Endodermal cell (in vitro differentiated cells): ENCODE measurements at regions not wholly inside any gene's neighbourhood (a gene's known extent, or its start where the extent isn't known, plus 50 kb on each side); places are given as distances from the start of the nearest gene placed in this dataset.

Experiments
- DNase-seq: peaks from one replicate; pipeline ENCODE4 v3.0.0-alpha.2; 2017
- H3K27ac ChIP-seq: 2 replicates; pipeline ENCODE4 v1.5.1; 2013; ENCODE audit warnings: mild to moderate bottlenecking, low read depth, low read length, moderate library complexity
- H3K27me3 ChIP-seq: 2 replicates; pipeline ENCODE4 v1.6.1; 2013; ENCODE audit warnings: mild to moderate bottlenecking, low read length, moderate library complexity; ENCODE audit not compliant: insufficient read depth, control insufficient read depth, poor library complexity, severe bottlenecking
- H3K36me3 ChIP-seq: 2 replicates; pipeline ENCODE4 v1.7.0; 2013; ENCODE audit warnings: mild to moderate bottlenecking, low read length, moderate library complexity; ENCODE audit not compliant: control insufficient read depth, insufficient read depth
- H3K4me1 ChIP-seq: one replicate; pipeline ENCODE4 v1.7.0; 2013; ENCODE audit warnings: low read length; ENCODE audit not compliant: control insufficient read depth, insufficient read depth
- H3K4me3 ChIP-seq: 2 replicates; pipeline ENCODE4 v1.5.1; 2013; ENCODE audit warnings: mild to moderate bottlenecking, low read length, moderate library complexity
- H3K9ac ChIP-seq: 2 replicates; pipeline ENCODE4 v1.6.1; 2013; ENCODE audit warnings: mild to moderate bottlenecking, low read length, moderate library complexity; ENCODE audit not compliant: poor library complexity, severe bottlenecking; ENCODE audit errors: extremely low read depth
- H3K9me3 ChIP-seq: 2 replicates; pipeline ENCODE4 v1.6.1; 2013; ENCODE audit warnings: mild to moderate bottlenecking, low read length, moderate library complexity; ENCODE audit not compliant: control insufficient read depth
- H3K27ac Mint-ChIP-seq: 2 replicates; pipeline ENCODE4 v1.8.0; 2020; ENCODE audit warnings: mixed read lengths
- H3K27me3 Mint-ChIP-seq: 2 replicates; pipeline ENCODE4 v1.8.0; 2021; ENCODE audit warnings: mild to moderate bottlenecking, mixed read lengths; ENCODE audit not compliant: insufficient read depth
- H3K36me3 Mint-ChIP-seq: 2 replicates; pipeline ENCODE4 v1.8.0; 2020; ENCODE audit warnings: low read depth, mixed read lengths
- H3K4me1 Mint-ChIP-seq: 2 replicates; pipeline ENCODE4 v1.8.0; 2020; ENCODE audit warnings: mixed read lengths
- H3K4me3 Mint-ChIP-seq: 2 replicates; pipeline ENCODE4 v1.8.0; 2020; ENCODE audit warnings: mild to moderate bottlenecking, moderate library complexity, mixed read lengths
- H3K9me3 Mint-ChIP-seq: 2 replicates; pipeline ENCODE4 v1.8.0; 2020; ENCODE audit warnings: mild to moderate bottlenecking, mixed read lengths
- WGBS, 2 experiments: methylation state at CpG; one replicate each; pipeline versions ENCODE4 v1.1.5 to v1.1.7; 2013; ENCODE audit warnings: missing lambda C conversion rate in 2 of 2, mixed read lengths in 1 of 2; ENCODE audit not compliant: insufficient coverage in 1 of 2, insufficient read length in 1 of 2; 5-methylcytosine and 5-hydroxymethylcytosine counted together
- TF ChIP-seq, protein P1 (sequence below): fragments of 200-600 bp; sonication (generic); conservative IDR thresholded peaks from 2 replicates; pipeline ENCODE4 v1.5.0; 2021; ENCODE audit warnings: antibody characterized with exemption, mild to moderate bottlenecking

DNA sequence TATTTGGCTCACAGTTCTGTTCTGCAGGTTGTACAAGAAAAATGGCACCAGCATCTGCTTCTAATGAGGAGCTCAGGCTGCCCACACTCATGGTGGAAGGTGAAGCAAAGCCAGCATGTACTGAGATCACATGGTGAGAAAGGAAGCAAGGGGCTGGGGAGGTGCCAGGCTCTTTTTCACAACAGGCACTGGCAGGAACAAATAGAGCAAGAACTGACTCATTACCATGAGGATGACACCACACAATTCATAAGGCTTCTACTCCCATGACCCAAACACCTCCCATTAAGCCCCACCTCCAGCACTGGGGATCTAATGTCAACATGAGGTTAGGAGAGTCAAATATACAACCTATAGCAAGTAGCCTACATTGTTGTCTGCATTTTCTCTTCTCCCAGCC is 522.6 kb downstream of the RFC3 start:
- TF ChIP-seq, protein P1, sequence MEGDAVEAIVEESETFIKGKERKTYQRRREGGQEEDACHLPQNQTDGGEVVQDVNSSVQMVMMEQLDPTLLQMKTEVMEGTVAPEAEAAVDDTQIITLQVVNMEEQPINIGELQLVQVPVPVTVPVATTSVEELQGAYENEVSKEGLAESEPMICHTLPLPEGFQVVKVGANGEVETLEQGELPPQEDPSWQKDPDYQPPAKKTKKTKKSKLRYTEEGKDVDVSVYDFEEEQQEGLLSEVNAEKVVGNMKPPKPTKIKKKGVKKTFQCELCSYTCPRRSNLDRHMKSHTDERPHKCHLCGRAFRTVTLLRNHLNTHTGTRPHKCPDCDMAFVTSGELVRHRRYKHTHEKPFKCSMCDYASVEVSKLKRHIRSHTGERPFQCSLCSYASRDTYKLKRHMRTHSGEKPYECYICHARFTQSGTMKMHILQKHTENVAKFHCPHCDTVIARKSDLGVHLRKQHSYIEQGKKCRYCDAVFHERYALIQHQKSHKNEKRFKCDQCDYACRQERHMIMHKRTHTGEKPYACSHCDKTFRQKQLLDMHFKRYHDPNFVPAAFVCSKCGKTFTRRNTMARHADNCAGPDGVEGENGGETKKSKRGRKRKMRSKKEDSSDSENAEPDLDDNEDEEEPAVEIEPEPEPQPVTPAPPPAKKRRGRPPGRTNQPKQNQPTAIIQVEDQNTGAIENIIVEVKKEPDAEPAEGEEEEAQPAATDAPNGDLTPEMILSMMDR = no peak
- H3K4me1 Mint-ChIP-seq = peaks cover 9% of the 10 kb centered on the region
- H3K9ac ChIP-seq = no peak overlapping the region

DNA sequence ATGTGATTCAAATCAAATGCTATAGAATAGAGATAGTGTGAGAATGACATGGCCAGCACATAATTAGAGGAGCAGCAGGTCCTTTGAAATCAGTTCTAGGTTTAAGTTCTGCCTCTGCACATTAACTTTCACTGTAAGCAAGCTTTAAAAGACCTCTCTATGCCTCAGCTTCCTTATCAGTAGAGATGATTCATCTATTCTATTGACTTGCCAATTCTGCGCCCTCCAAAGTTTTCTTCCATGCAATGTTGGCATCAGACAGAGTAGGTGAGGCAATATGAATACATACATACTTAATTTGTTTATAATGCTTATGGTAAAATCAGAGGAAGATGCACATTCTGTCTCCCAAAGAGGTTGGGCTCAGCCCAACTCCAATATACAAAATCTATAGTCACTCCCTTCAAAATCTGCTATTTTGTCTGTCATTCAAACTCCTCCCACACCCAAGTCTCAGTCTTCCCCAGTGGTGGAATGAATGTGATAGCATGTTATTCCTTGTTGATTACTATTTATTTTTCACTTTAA is 525.5 kb downstream of the RFC3 start:
- Histone ChIP-seq H3K9me3 (no peaks in the 10 kb centered on the region), H3K4me3 (no peak overlapping the region), H3K36me3 (no peaks in the 10 kb centered on the region), H3K27me3 (no peaks in the 10 kb centered on the region), H3K9ac (no peak overlapping the region), H3K4me1 (no peaks in the 10 kb centered on the region), H3K27ac (no peak overlapping the region)
- Mint-ChIP-seq H3K36me3 (no peaks in the 10 kb centered on the region), H3K4me1 (peaks cover 7% of the 10 kb centered on the region), H3K9me3 (no peaks in the 10 kb centered on the region), H3K27me3 (no peaks in the 10 kb centered on the region), H3K27ac (no peak overlapping the region), H3K4me3 (no peak overlapping the region)
- no peak for DNase-seq
- TF ChIP-seq, protein P1 = no peak
- WGBS, 2 experiments = 92% methylated on average over 1 of the region's 1 CpG; no CpG with 5 or more reads in 1 of the 2 experiments

More for the DNA sequence above, 522.6 kb downstream of the RFC3 start:
- Histone ChIP-seq H3K9me3 (no peaks in the 10 kb centered on the region), H3K27me3 (no peaks in the 10 kb centered on the region), H3K36me3 (no peaks in the 10 kb centered on the region), H3K4me1 (no peaks in the 10 kb centered on the region), H3K27ac (no peak overlapping the region), H3K4me3 (no peak overlapping the region)
- peaks cover 2% of the 10 kb centered on the region for H3K27me3 Mint-ChIP-seq
- no peaks in the 10 kb centered on the region for H3K36me3 Mint-ChIP-seq
- no peak overlapping the region for H3K27ac Mint-ChIP-seq
- no peak overlapping the region for H3K4me3 Mint-ChIP-seq
- no peak for DNase-seq
- H3K9me3 Mint-ChIP-seq = no peaks in the 10 kb centered on the region

DNA sequence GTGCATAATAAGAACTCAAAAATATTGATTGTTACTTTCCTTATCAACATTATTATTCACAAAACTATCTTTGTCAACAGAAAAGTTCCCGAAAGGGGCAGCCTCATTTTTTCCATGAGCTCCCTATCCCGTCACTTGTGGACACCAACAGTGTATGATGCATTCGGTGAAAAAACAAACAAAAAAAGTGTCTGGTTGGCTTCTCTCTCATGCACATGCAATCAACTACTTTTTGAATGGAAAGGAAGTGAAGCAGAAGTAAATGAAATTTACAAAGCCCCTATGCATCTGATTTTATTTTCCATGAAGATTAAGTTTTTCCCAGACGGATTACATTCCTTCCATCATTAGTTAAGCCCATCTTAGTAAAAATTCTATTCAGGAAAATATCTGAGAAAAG is 526.9 kb downstream of the RFC3 start:
- Histone ChIP-seq H3K27ac (no peak overlapping the region), H3K4me3 (no peak overlapping the region), H3K27me3 (no peaks in the 10 kb centered on the region), H3K9ac (no peak overlapping the region), H3K36me3 (no peaks in the 10 kb centered on the region), H3K4me1 (no peaks in the 10 kb centered on the region), H3K9me3 (no peaks in the 10 kb centered on the region)
- 85 to 87% methylated on average over 3 to 4 of the region's 4 CpGs for WGBS, 2 experiments
- Mint-ChIP-seq H3K4me3 (no peak overlapping the region), H3K27ac (no peak overlapping the region), H3K9me3 (no peaks in the 10 kb centered on the region), H3K36me3 (no peaks in the 10 kb centered on the region), H3K4me1 (peaks cover 7% of the 10 kb centered on the region), H3K27me3 (no peaks in the 10 kb centered on the region)
- TF ChIP-seq, protein P1 = no peak
- no peak for DNase-seq
